Neural progenitor cell (in vitro differentiated cells): ENCODE measurements at regions not wholly inside any gene's neighbourhood (a gene's known extent, or its start where the extent isn't known, plus 50 kb on each side); places are given as distances from the start of the nearest gene placed in this dataset.

ENCODE experiments used
- DNase-seq: peaks from one replicate; pipeline ENCODE4 v3.0.0-alpha.2; 2016; ENCODE audit warnings: low spot score
- H2AFZ ChIP-seq: fragments of 200-600 bp; sonication (generic); replicated peaks from 2 replicates; pipeline ENCODE4 v1.6.1; 2016; ENCODE audit warnings: antibody characterized with exemption
- H3F3A ChIP-seq: fragments of 200-600 bp; sonication (generic); 2 replicates; pipeline ENCODE4 v1.6.1; 2016; ENCODE audit warnings: antibody characterized with exemption, low read depth
- H3K27ac ChIP-seq: fragments of 200-600 bp; sonication (generic); 2 replicates; pipeline ENCODE4 v1.5.1; 2016; ENCODE audit warnings: mild to moderate bottlenecking
- H3K27me3 ChIP-seq: fragments of 200-600 bp; sonication (generic); 2 replicates; pipeline ENCODE4 v1.6.1; 2016; ENCODE audit warnings: mild to moderate bottlenecking, moderate library complexity
- H3K36me3 ChIP-seq: fragments of 200-600 bp; sonication (generic); 2 replicates; pipeline ENCODE4 v1.5.1; 2016
- H3K4me1 ChIP-seq: fragments of 200-600 bp; sonication (generic); 2 replicates; pipeline ENCODE4 v1.6.1; 2016; ENCODE audit warnings: mixed run types
- H3K4me2 ChIP-seq: fragments of 200-600 bp; sonication (generic); 2 replicates; pipeline ENCODE4 v1.6.1; 2016
- H3K4me3 ChIP-seq: fragments of 200-600 bp; sonication (generic); 2 replicates; pipeline ENCODE4 v1.5.1; 2016
- H3K79me2 ChIP-seq: fragments of 200-600 bp; sonication (generic); 2 replicates; pipeline ENCODE4 v1.6.1; 2016; ENCODE audit warnings: low read depth
- H3K9ac ChIP-seq: fragments of 200-600 bp; sonication (generic); 2 replicates; pipeline ENCODE4 v1.6.1; 2016
- H3K9me3 ChIP-seq: fragments of 200-600 bp; sonication (generic); 2 replicates; pipeline ENCODE4 v1.5.1; 2016; ENCODE audit warnings: low read depth
- H4K20me1 ChIP-seq: fragments of 200-600 bp; sonication (generic); 2 replicates; pipeline ENCODE4 v1.6.1; 2016; ENCODE audit warnings: low read depth
- H3K27ac Mint-ChIP-seq: 3 replicates; pipeline ENCODE4 v1.8.0; 2021; ENCODE audit warnings: mixed read lengths
- H3K27me3 Mint-ChIP-seq: 2 replicates; pipeline ENCODE4 v1.8.0; 2022; ENCODE audit warnings: low read depth, mild to moderate bottlenecking, inconsistent platforms, moderate library complexity, mixed read lengths; ENCODE audit not compliant: insufficient read depth
- H3K36me3 Mint-ChIP-seq: 3 replicates; pipeline ENCODE4 v1.8.0; 2021; ENCODE audit warnings: mixed read lengths
- H3K4me1 Mint-ChIP-seq: 3 replicates; pipeline ENCODE4 v1.8.0; 2021; ENCODE audit warnings: mixed read lengths
- H3K4me3 Mint-ChIP-seq: 3 replicates; pipeline ENCODE4 v1.8.0; 2021; ENCODE audit warnings: mild to moderate bottlenecking, moderate library complexity, mixed read lengths
- H3K9me3 Mint-ChIP-seq: 3 replicates; pipeline ENCODE4 v1.8.0; 2020; ENCODE audit warnings: mixed read lengths
- EZH2 ChIP-seq: fragments of 200-600 bp; sonication (generic); IDR thresholded peaks from 2 replicates; pipeline ENCODE4 v1.6.1; 2017; ENCODE audit warnings: antibody characterized with exemption, mild to moderate bottlenecking, moderate library complexity
- EZH2phosphoT487 ChIP-seq: fragments of 200-600 bp; sonication (generic); IDR thresholded peaks from 2 replicates; pipeline ENCODE4 v1.6.1; 2017; ENCODE audit warnings: antibody characterized with exemption
- TF ChIP-seq, protein P1 (sequence below): fragments of 200-600 bp; sonication (generic); IDR thresholded peaks from 2 replicates; pipeline ENCODE4 v1.5.1; 2017; ENCODE audit warnings: antibody characterized with exemption, mild to moderate bottlenecking

DNA sequence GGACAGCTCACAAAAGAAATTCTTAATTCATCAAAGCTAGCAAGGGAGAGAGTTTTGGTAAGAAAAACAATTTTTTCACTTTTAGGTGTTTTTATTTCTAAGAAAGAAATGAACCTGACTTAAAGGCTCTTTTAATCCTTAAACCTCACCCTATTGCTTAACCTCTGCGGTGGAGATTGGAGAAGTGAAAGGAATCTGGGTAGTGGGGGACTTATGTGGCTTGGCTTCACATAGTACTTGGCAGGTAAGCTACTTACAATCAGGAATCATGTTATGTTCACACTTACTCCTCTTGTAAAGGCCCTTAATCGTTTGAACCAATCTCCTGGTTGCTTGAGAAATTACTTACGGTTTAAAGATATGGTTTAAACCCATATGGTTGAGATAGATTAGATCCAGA is 104.8 kb downstream of the ISOC1 start:
- H3K27me3 ChIP-seq, result no peaks in the 10 kb centered on the region
- no peak for TF ChIP-seq EZH2phosphoT487

GRCh38 chr5:129204525-129204924 is 110.0 kb downstream of the ISOC1 start:
- Histone ChIP-seq H3K4me3 (no peak overlapping the region), H3K79me2 (no peaks in the 10 kb centered on the region), H3K9ac (no peak overlapping the region), H3K9me3 (no peaks in the 10 kb centered on the region), H3K36me3 (no peaks in the 10 kb centered on the region), H3F3A (no peaks in the 10 kb centered on the region), H3K4me1 (no peaks in the 10 kb centered on the region), H3K27ac (no peak overlapping the region), H2AFZ (no peak overlapping the region), H3K27me3 (no peaks in the 10 kb centered on the region), H4K20me1 (no peaks in the 10 kb centered on the region), H3K4me2 (no peak overlapping the region)
- Mint-ChIP-seq H3K4me3 (no peak overlapping the region), H3K4me1 (no peaks in the 10 kb centered on the region), H3K27me3 (no peaks in the 10 kb centered on the region), H3K36me3 (no peaks in the 10 kb centered on the region), H3K27ac (no peak overlapping the region), H3K9me3 (no peaks in the 10 kb centered on the region)
- no peak for TF ChIP-seq EZH2
- TF ChIP-seq, protein P1, sequence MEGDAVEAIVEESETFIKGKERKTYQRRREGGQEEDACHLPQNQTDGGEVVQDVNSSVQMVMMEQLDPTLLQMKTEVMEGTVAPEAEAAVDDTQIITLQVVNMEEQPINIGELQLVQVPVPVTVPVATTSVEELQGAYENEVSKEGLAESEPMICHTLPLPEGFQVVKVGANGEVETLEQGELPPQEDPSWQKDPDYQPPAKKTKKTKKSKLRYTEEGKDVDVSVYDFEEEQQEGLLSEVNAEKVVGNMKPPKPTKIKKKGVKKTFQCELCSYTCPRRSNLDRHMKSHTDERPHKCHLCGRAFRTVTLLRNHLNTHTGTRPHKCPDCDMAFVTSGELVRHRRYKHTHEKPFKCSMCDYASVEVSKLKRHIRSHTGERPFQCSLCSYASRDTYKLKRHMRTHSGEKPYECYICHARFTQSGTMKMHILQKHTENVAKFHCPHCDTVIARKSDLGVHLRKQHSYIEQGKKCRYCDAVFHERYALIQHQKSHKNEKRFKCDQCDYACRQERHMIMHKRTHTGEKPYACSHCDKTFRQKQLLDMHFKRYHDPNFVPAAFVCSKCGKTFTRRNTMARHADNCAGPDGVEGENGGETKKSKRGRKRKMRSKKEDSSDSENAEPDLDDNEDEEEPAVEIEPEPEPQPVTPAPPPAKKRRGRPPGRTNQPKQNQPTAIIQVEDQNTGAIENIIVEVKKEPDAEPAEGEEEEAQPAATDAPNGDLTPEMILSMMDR, result no peak
- TF ChIP-seq EZH2phosphoT487, result no peak
- no peak for DNase-seq

More for the DNA sequence above, 104.8 kb downstream of the ISOC1 start:
- no peaks in the 10 kb centered on the region for H3K36me3 ChIP-seq
- Mint-ChIP-seq H3K4me3 (no peak overlapping the region), H3K9me3 (no peaks in the 10 kb centered on the region), H3K4me1 (no peaks in the 10 kb centered on the region), H3K36me3 (no peaks in the 10 kb centered on the region), H3K27me3 (no peaks in the 10 kb centered on the region), H3K27ac (no peak overlapping the region)
- no peaks in the 10 kb centered on the region for H3K79me2 ChIP-seq
- no peak overlapping the region for H3K9ac ChIP-seq
- H3K4me1 ChIP-seq, result no peaks in the 10 kb centered on the region
- no peak overlapping the region for H3K4me2 ChIP-seq
- DNase-seq, result no peak
- H3K27ac ChIP-seq, result no peak overlapping the region
- H4K20me1 ChIP-seq, result no peaks in the 10 kb centered on the region
- H3F3A ChIP-seq, result no peaks in the 10 kb centered on the region
- no peaks in the 10 kb centered on the region for H3K9me3 ChIP-seq
- H3K4me3 ChIP-seq, result no peak overlapping the region
- no peak overlapping the region for H2AFZ ChIP-seq

DNA sequence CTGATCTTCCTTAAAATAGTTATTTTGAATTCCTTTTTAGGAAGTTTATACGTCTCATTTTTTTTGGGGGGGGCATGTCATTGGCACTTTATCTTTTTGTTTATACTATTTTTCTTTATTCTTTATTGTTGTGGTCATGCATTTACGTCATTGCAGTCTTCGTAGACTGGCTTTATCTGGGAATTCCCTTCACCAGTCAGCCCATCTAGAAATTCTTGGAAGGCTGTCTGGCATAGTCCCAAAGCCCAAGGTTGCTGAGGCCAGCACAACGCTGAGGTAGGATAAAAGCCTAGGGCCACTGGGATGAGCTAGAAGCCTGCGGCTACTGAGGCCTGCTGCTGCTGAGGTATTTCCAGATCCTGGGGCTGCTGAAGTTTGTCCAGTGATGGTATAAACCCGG is 121.5 kb downstream of the ISOC1 start:
- H3K27me3 Mint-ChIP-seq, result no peaks in the 10 kb centered on the region
- H3K4me1 Mint-ChIP-seq, result no peaks in the 10 kb centered on the region
- H2AFZ ChIP-seq, result peak overlapping the region; percentile 50
- DNase-seq, result no peak
- no peak overlapping the region for H3K4me3 Mint-ChIP-seq
- H3K4me3 ChIP-seq, result no peak overlapping the region
- no peaks in the 10 kb centered on the region for H3K36me3 ChIP-seq
- no peaks in the 10 kb centered on the region for H3K9me3 ChIP-seq
- H3K36me3 Mint-ChIP-seq, result no peaks in the 10 kb centered on the region
- H3K27me3 ChIP-seq, result no peaks in the 10 kb centered on the region
- H3K27ac ChIP-seq, result no peak overlapping the region
- no peak overlapping the region for H3K27ac Mint-ChIP-seq
- no peaks in the 10 kb centered on the region for H3K79me2 ChIP-seq
- H3K4me2 ChIP-seq, result no peak overlapping the region
- no peaks in the 10 kb centered on the region for H4K20me1 ChIP-seq
- peaks cover 12% of the 10 kb centered on the region for H3K9me3 Mint-ChIP-seq
- no peaks in the 10 kb centered on the region for H3K4me1 ChIP-seq
- no peaks in the 10 kb centered on the region for H3F3A ChIP-seq
- TF ChIP-seq, protein P1, result no peak
- TF ChIP-seq EZH2, result no peak
- TF ChIP-seq EZH2phosphoT487, result no peak
- H3K9ac ChIP-seq, result no peak overlapping the region

DNA sequence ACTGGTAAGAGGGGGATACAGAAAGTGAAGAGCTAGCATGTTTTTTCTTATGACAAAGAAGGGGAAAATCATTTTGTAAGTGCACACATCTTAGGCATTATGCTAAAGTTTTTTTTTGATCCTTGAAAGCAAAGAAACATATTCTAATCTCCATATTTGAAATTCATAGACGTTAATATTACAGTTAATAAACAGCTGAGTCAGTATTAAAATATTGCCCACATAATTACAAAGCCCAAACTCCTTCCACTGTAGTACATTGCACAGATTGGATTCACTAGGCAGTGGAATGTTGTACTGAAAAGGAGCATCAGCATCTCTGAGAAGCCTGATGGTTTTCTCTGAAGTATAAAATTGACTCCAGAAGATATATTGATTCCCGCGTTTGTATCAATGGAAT is 122.6 kb downstream of the ISOC1 start:
- Mint-ChIP-seq H3K36me3 (no peaks in the 10 kb centered on the region), H3K27me3 (no peaks in the 10 kb centered on the region)
- TF ChIP-seq EZH2phosphoT487 (no peak), EZH2 (no peak)
- TF ChIP-seq, protein P1, result no peak

More for the DNA sequence above, 122.6 kb downstream of the ISOC1 start:
- no peaks in the 10 kb centered on the region for H3K36me3 ChIP-seq
- Mint-ChIP-seq H3K4me1 (no peaks in the 10 kb centered on the region), H3K9me3 (peaks cover 4% of the 10 kb centered on the region), H3K4me3 (no peak overlapping the region), H3K27ac (no peak overlapping the region)
- no peak overlapping the region for H3K4me2 ChIP-seq
- H3K4me1 ChIP-seq, result no peaks in the 10 kb centered on the region
- no peaks in the 10 kb centered on the region for H3F3A ChIP-seq
- H3K9ac ChIP-seq, result no peak overlapping the region
- H3K9me3 ChIP-seq, result no peaks in the 10 kb centered on the region
- H3K4me3 ChIP-seq, result no peak overlapping the region
- H3K27ac ChIP-seq, result no peak overlapping the region
- no peaks in the 10 kb centered on the region for H3K79me2 ChIP-seq
- H3K27me3 ChIP-seq, result no peaks in the 10 kb centered on the region
- no peak overlapping the region for H2AFZ ChIP-seq
- no peaks in the 10 kb centered on the region for H4K20me1 ChIP-seq
- no peak for DNase-seq
